ENCODE measurements at regions not wholly inside any gene's neighbourhood (a gene's known extent, or its start where the extent isn't known, plus 50 kb on each side); places are given as distances from the start of the nearest gene placed in this dataset.

GRCh38 chr17:77636835-77637817 lies 321.4 kb upstream of the TNRC6C start:
- H3K36me3 Mint-ChIP-seq: no peaks in the 10 kb centered on the region
- H3K4me3 Mint-ChIP-seq: no peak overlapping the region
- DNase-seq (ENCODE audit: extremely low spot score, unreplicated experiment): no peak
- no peaks in the 10 kb centered on the region for H3K9me3 Mint-ChIP-seq
- TF ChIP-seq CTCF (conservative IDR thresholded peaks at IDR 0.05): no peak
- no peak overlapping the region for H3K27ac Mint-ChIP-seq
- H3K27me3 Mint-ChIP-seq: peaks cover 44% of the 10 kb centered on the region
- peaks cover 9% of the 10 kb centered on the region for H3K4me1 Mint-ChIP-seq (ENCODE audit: unreplicated experiment)

GRCh38 chr17:77637818-77638575 lies 320.5 kb upstream of the TNRC6C start:
- Mint-ChIP-seq H3K9me3 (no peaks in the 10 kb centered on the region), H3K36me3 (no peaks in the 10 kb centered on the region), H3K27me3 (peaks cover 45% of the 10 kb centered on the region), H3K4me1 (ENCODE audit: unreplicated experiment) (peaks cover 9% of the 10 kb centered on the region), H3K27ac (no peak overlapping the region), H3K4me3 (no peak overlapping the region)
- no peak for DNase-seq (ENCODE audit: extremely low spot score, unreplicated experiment)
- no peak for TF ChIP-seq CTCF (conservative IDR thresholded peaks at IDR 0.05)

GRCh38 chr17:77640252-77640651 lies 318.3 kb upstream of the TNRC6C start:
- no peak for TF ChIP-seq CTCF (conservative IDR thresholded peaks at IDR 0.05)
- Mint-ChIP-seq H3K4me3 (no peak overlapping the region), H3K36me3 (no peaks in the 10 kb centered on the region), H3K27me3 (peaks cover 51% of the 10 kb centered on the region), H3K4me1 (ENCODE audit: unreplicated experiment) (peaks cover 9% of the 10 kb centered on the region), H3K27ac (no peak overlapping the region), H3K9me3 (no peaks in the 10 kb centered on the region)
- DNase-seq (ENCODE audit: extremely low spot score, unreplicated experiment): no peak

GRCh38 chr17:77640916-77641605 lies 317.4 kb upstream of the TNRC6C start:
- no peak for DNase-seq (ENCODE audit: extremely low spot score, unreplicated experiment)
- Mint-ChIP-seq H3K9me3 (no peaks in the 10 kb centered on the region), H3K36me3 (no peaks in the 10 kb centered on the region), H3K27ac (no peak overlapping the region), H3K4me3 (no peak overlapping the region), H3K4me1 (ENCODE audit: unreplicated experiment) (peaks cover 9% of the 10 kb centered on the region), H3K27me3 (peaks cover 51% of the 10 kb centered on the region)
- no peak for TF ChIP-seq CTCF (conservative IDR thresholded peaks at IDR 0.05)

- TF ChIP-seq CTCF (conservative IDR thresholded peaks at IDR 0.05): no peak
- Mint-ChIP-seq H3K4me1 (ENCODE audit: unreplicated experiment) (peaks cover 9% of the 10 kb centered on the region), H3K27ac (no peak overlapping the region), H3K36me3 (no peaks in the 10 kb centered on the region), H3K4me3 (no peak overlapping the region), H3K9me3 (no peaks in the 10 kb centered on the region), H3K27me3 (peaks cover 53% of the 10 kb centered on the region)
- DNase-seq (ENCODE audit: extremely low spot score, unreplicated experiment): no peak
Observed at GRCh38 chr17:77641718-77642117, 316.8 kb upstream of the TNRC6C start.
